Hepatocyte (in vitro differentiated cells): ENCODE measurements at regions not wholly inside any gene's neighbourhood (a gene's known extent, or its start where the extent isn't known, plus 50 kb on each side); places are given as distances from the start of the nearest gene placed in this dataset.

Experiments used
- DNase-seq: peaks from one replicate; pipeline ENCODE4 v3.0.0-alpha.2; 2016; ENCODE audit warnings: low spot score
- H2AFZ ChIP-seq: fragments of 200-600 bp; sonication (generic); 2 replicates; pipeline ENCODE4 v1.6.0; 2016; ENCODE audit warnings: antibody characterized with exemption, mild to moderate bottlenecking
- H3K27ac ChIP-seq: fragments of 200-600 bp; sonication (generic); 2 replicates; pipeline ENCODE4 v1.5.1; 2016; ENCODE audit warnings: mild to moderate bottlenecking
- H3K27me3 ChIP-seq: fragments of 200-600 bp; sonication (generic); 2 replicates; pipeline ENCODE4 v1.6.1; 2016
- H3K36me3 ChIP-seq: fragments of 200-600 bp; sonication (generic); replicated peaks from 2 replicates; pipeline ENCODE4 v1.5.1; 2016; ENCODE audit warnings: low read depth; ENCODE audit not compliant: insufficient read depth
- H3K4me1 ChIP-seq: fragments of 200-600 bp; sonication (generic); 2 replicates; pipeline ENCODE4 v1.5.1; 2016; ENCODE audit warnings: mild to moderate bottlenecking, moderate library complexity; ENCODE audit not compliant: insufficient read depth
- H3K4me2 ChIP-seq: fragments of 200-600 bp; sonication (generic); 2 replicates; pipeline ENCODE4 v1.6.0; 2016
- H3K4me3 ChIP-seq: fragments of 200-600 bp; sonication (generic); 2 replicates; pipeline ENCODE4 v1.5.1; 2016; ENCODE audit warnings: mild to moderate bottlenecking
- H3K79me2 ChIP-seq: fragments of 200-600 bp; sonication (generic); 2 replicates; pipeline ENCODE4 v1.6.0; 2017; ENCODE audit warnings: mild to moderate bottlenecking
- H3K9me2 ChIP-seq: fragments of 200-600 bp; sonication (generic); replicated peaks from 2 replicates; pipeline ENCODE4 v1.6.0; 2017; ENCODE audit warnings: mild to moderate bottlenecking; ENCODE audit not compliant: insufficient read depth
- H3K9me3 ChIP-seq: fragments of 200-600 bp; sonication (generic); 2 replicates; pipeline ENCODE4 v1.5.1; 2016; ENCODE audit warnings: low read depth, mild to moderate bottlenecking
- H4K20me1 ChIP-seq: fragments of 200-600 bp; sonication (generic); 2 replicates; pipeline ENCODE4 v1.6.0; 2016; ENCODE audit warnings: mild to moderate bottlenecking; ENCODE audit not compliant: insufficient read depth, poor library complexity, severe bottlenecking
- EZH2 ChIP-seq: fragments of 200-600 bp; sonication (generic); IDR thresholded peaks from 2 replicates; pipeline ENCODE4 v1.6.1; 2016; ENCODE audit warnings: antibody characterized with exemption, mild to moderate bottlenecking, borderline replicate concordance
- EZH2phosphoT487 ChIP-seq: fragments of 200-600 bp; sonication (generic); IDR thresholded peaks from one replicate; pipeline ENCODE4 v1.6.1; 2018; ENCODE audit warnings: antibody characterized with exemption, mild to moderate bottlenecking, low read depth, moderate library complexity; ENCODE audit not compliant: unreplicated experiment, severe bottlenecking
- WGBS: methylation state at CpG from one replicate; pipeline ENCODE4 v1.1.6; 2016; ENCODE audit warnings: low lambda C conversion rate; ENCODE audit errors: missing lambda C conversion rate; 5-methylcytosine and 5-hydroxymethylcytosine counted together
- TF ChIP-seq, protein P1 (sequence below): fragments of 200-600 bp; sonication (generic); IDR thresholded peaks from 2 replicates; pipeline ENCODE4 v1.5.1; 2016; ENCODE audit warnings: antibody characterized with exemption, mild to moderate bottlenecking; ENCODE audit not compliant: poor library complexity

DNA sequence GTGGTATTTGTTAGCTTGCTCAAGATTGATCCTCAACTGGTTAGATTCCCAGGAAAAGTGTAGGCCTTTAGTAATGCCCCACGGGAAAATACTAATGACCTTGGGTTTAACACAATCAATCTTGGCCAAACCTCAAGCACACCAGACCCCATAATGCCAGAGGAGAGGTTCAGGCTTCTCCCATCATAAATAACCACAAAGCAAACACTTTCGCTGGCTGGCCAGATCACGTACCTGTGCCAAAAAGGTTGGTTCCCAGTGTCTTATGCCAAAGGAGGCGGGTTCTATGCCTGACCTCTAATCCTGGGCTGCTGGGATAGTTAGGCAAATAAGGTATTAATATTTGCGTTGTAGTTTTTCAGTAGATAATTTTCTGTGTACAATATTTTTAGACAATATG, 379.2 kb upstream of the CDH18 start:
- Histone ChIP-seq H3K36me3 (no peaks in the 10 kb centered on the region), H3K27me3 (no peaks in the 10 kb centered on the region), H3K27ac (no peak overlapping the region), H3K4me2 (no peak overlapping the region), H4K20me1 (no peaks in the 10 kb centered on the region), H2AFZ (no peak overlapping the region), H3K79me2 (no peaks in the 10 kb centered on the region), H3K9me3 (no peaks in the 10 kb centered on the region), H3K9me2 (no peaks in the 10 kb centered on the region), H3K4me1 (no peaks in the 10 kb centered on the region), H3K4me3 (no peak overlapping the region)
- TF ChIP-seq EZH2 (no peak), EZH2phosphoT487 (no peak)
- TF ChIP-seq, protein P1, sequence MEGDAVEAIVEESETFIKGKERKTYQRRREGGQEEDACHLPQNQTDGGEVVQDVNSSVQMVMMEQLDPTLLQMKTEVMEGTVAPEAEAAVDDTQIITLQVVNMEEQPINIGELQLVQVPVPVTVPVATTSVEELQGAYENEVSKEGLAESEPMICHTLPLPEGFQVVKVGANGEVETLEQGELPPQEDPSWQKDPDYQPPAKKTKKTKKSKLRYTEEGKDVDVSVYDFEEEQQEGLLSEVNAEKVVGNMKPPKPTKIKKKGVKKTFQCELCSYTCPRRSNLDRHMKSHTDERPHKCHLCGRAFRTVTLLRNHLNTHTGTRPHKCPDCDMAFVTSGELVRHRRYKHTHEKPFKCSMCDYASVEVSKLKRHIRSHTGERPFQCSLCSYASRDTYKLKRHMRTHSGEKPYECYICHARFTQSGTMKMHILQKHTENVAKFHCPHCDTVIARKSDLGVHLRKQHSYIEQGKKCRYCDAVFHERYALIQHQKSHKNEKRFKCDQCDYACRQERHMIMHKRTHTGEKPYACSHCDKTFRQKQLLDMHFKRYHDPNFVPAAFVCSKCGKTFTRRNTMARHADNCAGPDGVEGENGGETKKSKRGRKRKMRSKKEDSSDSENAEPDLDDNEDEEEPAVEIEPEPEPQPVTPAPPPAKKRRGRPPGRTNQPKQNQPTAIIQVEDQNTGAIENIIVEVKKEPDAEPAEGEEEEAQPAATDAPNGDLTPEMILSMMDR: no peak
- DNase-seq: no peak
- WGBS: 81% methylated on average over 5 of the region's 5 CpGs

DNA sequence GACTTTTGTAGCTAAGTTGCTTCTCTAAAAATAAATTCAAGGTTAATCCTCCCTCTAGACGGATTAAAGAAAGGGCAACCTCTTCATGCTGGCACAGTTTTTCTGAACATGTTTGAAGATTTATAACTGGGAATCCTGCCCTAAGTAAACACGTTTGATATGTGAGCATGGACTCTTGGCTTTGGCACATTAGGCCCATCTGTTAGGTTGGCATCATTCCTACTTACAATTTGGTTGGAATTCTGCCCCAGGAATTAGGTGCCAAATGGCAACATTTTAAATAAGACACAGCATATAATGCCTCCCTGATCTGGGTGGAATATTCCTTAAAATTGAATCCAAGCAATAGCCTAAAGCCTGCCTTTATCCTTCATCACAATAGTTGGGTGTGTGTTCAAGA, 372.3 kb upstream of the CDH18 start:
- no peak overlapping the region for H3K4me2 ChIP-seq
- no peaks in the 10 kb centered on the region for H3K4me1 ChIP-seq
- H2AFZ ChIP-seq: no peak overlapping the region
- H4K20me1 ChIP-seq: no peaks in the 10 kb centered on the region
- 55% methylated on average over 2 of the region's 2 CpGs for WGBS
- no peaks in the 10 kb centered on the region for H3K9me3 ChIP-seq
- DNase-seq: no peak
- H3K79me2 ChIP-seq: no peaks in the 10 kb centered on the region
- TF ChIP-seq, protein P1: no peak
- no peaks in the 10 kb centered on the region for H3K27me3 ChIP-seq
- no peak overlapping the region for H3K4me3 ChIP-seq
- H3K36me3 ChIP-seq: no peaks in the 10 kb centered on the region
- H3K27ac ChIP-seq: no peak overlapping the region
- H3K9me2 ChIP-seq: no peaks in the 10 kb centered on the region

DNA sequence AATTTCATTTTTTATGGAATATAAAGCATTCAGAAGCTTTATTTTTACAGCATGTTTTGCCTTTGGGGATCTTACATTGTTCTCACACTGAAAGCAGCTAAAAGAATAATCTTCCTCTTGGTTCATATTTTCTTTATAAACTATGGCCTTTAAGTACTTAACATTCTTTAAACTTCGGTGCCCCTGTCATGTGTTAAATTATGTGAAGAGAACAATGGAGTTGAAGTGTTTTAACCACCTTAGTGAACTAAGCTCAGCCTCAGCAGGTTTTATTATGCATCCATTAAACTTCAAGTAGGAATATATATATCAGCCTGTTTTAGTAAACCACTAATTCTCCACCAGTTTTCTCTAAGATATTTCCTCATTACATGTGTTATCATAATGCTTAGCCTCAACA, 371.4 kb upstream of the CDH18 start:
- H4K20me1 ChIP-seq: no peaks in the 10 kb centered on the region
- no peak overlapping the region for H3K27ac ChIP-seq
- H3K36me3 ChIP-seq: no peaks in the 10 kb centered on the region
- no peaks in the 10 kb centered on the region for H3K9me2 ChIP-seq
- no peak overlapping the region for H3K4me3 ChIP-seq
- no peaks in the 10 kb centered on the region for H3K4me1 ChIP-seq
- WGBS: 57% methylated on average over 1 of the region's 1 CpG
- H3K9me3 ChIP-seq: no peaks in the 10 kb centered on the region
- no peak overlapping the region for H2AFZ ChIP-seq
- DNase-seq: no peak
- no peaks in the 10 kb centered on the region for H3K79me2 ChIP-seq
- H3K4me2 ChIP-seq: no peak overlapping the region
- no peaks in the 10 kb centered on the region for H3K27me3 ChIP-seq
- TF ChIP-seq, protein P1: no peak
- TF ChIP-seq EZH2phosphoT487: no peak
- TF ChIP-seq EZH2: no peak

DNA sequence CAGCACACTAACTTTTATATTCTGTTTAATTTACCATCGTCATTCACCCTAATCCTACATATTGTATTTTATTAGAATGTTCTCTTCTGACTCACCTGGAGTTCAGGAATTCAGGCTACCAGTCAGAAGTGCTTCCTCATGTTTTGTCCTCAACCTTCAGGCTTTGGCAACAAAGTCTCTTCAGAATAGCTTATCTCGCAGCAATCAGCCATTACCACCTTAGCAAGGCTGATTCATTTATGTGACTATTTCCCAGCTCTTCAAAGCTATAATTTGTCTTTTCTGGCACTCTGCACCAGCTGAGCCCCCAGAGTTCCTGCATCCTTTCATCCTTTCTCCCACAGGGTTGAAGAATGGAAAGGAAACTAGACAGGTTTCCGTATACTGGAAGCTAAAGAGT, 365.5 kb upstream of the CDH18 start:
- no peak overlapping the region for H3K4me3 ChIP-seq
- H3K36me3 ChIP-seq: no peaks in the 10 kb centered on the region
- no peak overlapping the region for H3K27ac ChIP-seq
- no peak for DNase-seq
- no peaks in the 10 kb centered on the region for H3K9me3 ChIP-seq
- no peak overlapping the region for H3K4me2 ChIP-seq
- WGBS: 67% methylated on average over 3 of the region's 3 CpGs
- no peaks in the 10 kb centered on the region for H3K9me2 ChIP-seq
- no peaks in the 10 kb centered on the region for H3K79me2 ChIP-seq
- H3K27me3 ChIP-seq: no peaks in the 10 kb centered on the region
- H4K20me1 ChIP-seq: no peaks in the 10 kb centered on the region
- TF ChIP-seq, protein P1: no peak
- TF ChIP-seq EZH2phosphoT487 (no peak), EZH2 (no peak)
- H2AFZ ChIP-seq: no peak overlapping the region
- H3K4me1 ChIP-seq: no peaks in the 10 kb centered on the region
